ENCODE measurements at regions not wholly inside any gene's neighbourhood (a gene's known extent, or its start where the extent isn't known, plus 50 kb on each side); places are given as distances from the start of the nearest gene placed in this dataset.
"Not testable (repeated sequence)": the region's sequence is repeated elsewhere in the genome, so short reads cannot be mapped to it uniquely, and the experiment has no call there.

DNA sequence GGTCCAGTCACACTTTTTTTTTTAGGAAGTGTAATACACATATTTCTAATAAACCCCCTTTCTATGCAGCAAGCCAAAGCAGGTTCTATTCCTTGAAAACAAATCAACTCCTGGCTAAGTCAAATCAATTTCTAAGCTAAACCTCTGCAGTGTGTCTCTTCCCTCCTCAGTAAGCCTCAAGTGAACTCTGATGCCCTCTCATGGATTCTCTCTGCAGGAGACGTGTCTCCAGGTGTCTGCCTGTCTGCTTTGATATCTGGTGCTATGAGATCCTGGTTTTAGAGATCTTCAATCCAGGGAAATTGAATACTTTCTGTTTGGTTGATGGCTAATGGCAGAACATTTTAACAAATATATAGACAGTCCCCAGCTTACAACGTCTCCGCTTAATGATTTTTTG lies 791.7 kb downstream of the AACS start:
- H3K4me1 ChIP-seq (ENCODE audit: control insufficient read depth, insufficient read depth, low read length): no peaks in the 10 kb centered on the region
- no peaks in the 10 kb centered on the region for H3K27me3 ChIP-seq (ENCODE audit: control insufficient read depth, insufficient read depth, low read length)
- no peaks in the 10 kb centered on the region for H3K36me3 ChIP-seq (ENCODE audit: control insufficient read depth, insufficient read depth, low read length)
- no peak overlapping the region for H3K4me3 ChIP-seq (ENCODE audit: low read length)
- no peak overlapping the region for H3K9ac ChIP-seq (ENCODE audit: low read length)
- H3K27ac ChIP-seq (ENCODE audit: low read depth, low read length): no peak overlapping the region

- Histone ChIP-seq H3K4me3 (ENCODE audit: low read length) (no peak overlapping the region), H3K27ac (ENCODE audit: low read depth, low read length) (no peak overlapping the region), H3K9ac (ENCODE audit: low read length) (no peak overlapping the region), H3K27me3 (ENCODE audit: control insufficient read depth, insufficient read depth, low read length) (no peaks in the 10 kb centered on the region), H3K4me1 (ENCODE audit: control insufficient read depth, insufficient read depth, low read length) (no peaks in the 10 kb centered on the region), H3K36me3 (ENCODE audit: control insufficient read depth, insufficient read depth, low read length) (no peaks in the 10 kb centered on the region)
Observed at GRCh38 chr12:125860672-125861288, 795.5 kb downstream of the AACS start.

DNA sequence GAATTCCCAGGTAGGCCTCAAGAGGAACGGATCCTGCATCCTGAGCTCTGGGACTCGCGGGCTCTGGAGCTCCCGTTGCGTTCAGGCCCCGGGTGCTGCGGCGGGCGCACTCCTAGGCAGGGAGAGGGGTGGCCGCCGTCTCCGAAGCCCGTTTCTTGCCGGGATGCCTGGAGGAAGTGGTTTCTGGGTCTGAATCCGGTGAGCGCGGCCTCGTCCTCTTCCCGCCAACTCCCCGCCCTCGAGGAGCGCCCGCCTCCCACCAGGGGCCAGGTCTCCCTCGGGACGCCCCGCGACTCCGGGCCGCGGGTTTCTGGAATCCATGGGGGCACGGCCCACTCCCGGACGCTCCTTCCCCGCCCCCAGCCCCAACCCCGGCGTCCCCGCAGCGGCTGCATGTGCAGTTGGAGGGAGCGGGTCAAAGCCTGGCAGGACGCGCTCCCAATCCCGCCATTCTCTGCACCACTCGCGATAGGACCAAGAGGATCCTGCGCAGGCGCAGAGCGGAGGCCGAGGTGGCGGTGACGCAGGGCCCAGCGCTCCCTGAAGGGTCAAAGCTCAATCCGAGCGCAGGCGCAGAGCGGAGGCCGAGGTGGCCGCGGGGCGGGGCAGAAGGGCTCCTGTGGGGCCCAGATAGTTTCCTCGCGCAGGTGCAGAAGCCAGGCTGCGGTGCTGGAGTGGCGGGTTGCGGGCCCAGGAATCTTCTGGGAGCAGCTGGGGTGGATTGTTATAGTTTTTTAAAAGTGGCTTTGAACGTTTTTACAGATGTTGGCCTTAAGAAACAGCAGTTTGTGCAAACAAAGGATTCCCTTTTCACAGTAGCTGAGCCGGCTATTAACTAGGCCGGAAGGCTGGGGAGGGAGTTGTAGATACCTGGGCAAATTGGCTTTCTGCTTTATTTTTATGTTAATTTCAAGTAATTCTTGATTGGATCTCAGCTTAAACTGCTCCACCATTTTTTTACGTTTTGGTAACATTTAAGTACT lies 796.4 kb downstream of the AACS start:
- no peak overlapping the region for H3K9ac ChIP-seq (ENCODE audit: low read length)
- no peaks in the 10 kb centered on the region for H3K36me3 ChIP-seq (ENCODE audit: control insufficient read depth, insufficient read depth, low read length)
- no peak overlapping the region for H3K27ac ChIP-seq (ENCODE audit: low read depth, low read length)
- H3K4me3 ChIP-seq (ENCODE audit: low read length): no peak overlapping the region
- no peaks in the 10 kb centered on the region for H3K27me3 ChIP-seq (ENCODE audit: control insufficient read depth, insufficient read depth, low read length)
- H3K4me1 ChIP-seq (ENCODE audit: control insufficient read depth, insufficient read depth, low read length): no peaks in the 10 kb centered on the region

GRCh38 chr12:125865236-125865635 lies 800.0 kb downstream of the AACS start:
- not testable (repeated sequence) for H3K4me3 ChIP-seq (ENCODE audit: low read length); H3K36me3 ChIP-seq (ENCODE audit: control insufficient read depth, insufficient read depth, low read length); H3K9ac ChIP-seq (ENCODE audit: low read length); H3K27me3 ChIP-seq (ENCODE audit: control insufficient read depth, insufficient read depth, low read length); H3K27ac ChIP-seq (ENCODE audit: low read depth, low read length); H3K4me1 ChIP-seq (ENCODE audit: control insufficient read depth, insufficient read depth, low read length)

- no peaks in the 10 kb centered on the region for H3K36me3 ChIP-seq (ENCODE audit: control insufficient read depth, insufficient read depth, low read length)
- H3K27ac ChIP-seq (ENCODE audit: low read depth, low read length): no peak overlapping the region
- H3K27me3 ChIP-seq (ENCODE audit: control insufficient read depth, insufficient read depth, low read length): peaks cover 2% of the 10 kb centered on the region
- no peak overlapping the region for H3K9ac ChIP-seq (ENCODE audit: low read length)
- H3K4me1 ChIP-seq (ENCODE audit: control insufficient read depth, insufficient read depth, low read length): no peaks in the 10 kb centered on the region
- no peak overlapping the region for H3K4me3 ChIP-seq (ENCODE audit: low read length)
Observed at GRCh38 chr12:125871811-125872594, 806.8 kb downstream of the AACS start.

DNA sequence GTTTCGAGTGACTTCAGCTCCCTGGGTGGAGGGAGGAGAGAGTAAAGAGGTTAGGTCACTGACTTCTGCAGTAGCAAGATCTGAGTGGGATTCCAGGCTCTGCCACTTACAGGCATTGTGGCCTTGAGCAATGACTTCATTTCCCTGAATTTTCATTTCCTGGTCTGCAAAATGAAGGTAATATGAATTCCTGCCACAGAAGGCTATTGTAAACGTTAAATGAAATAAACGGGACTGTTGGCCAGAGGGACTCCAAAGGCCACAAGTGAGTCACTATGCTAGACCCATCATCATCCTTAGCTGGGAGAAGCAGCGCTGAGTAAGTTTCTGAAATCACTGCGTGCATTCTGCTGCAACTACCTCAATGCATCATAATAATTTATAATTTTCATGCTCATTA lies 807.8 kb downstream of the AACS start:
- Histone ChIP-seq H3K9ac (ENCODE audit: low read length) (no peak overlapping the region), H3K4me3 (ENCODE audit: low read length) (no peak overlapping the region), H3K27ac (ENCODE audit: low read depth, low read length) (no peak overlapping the region), H3K36me3 (ENCODE audit: control insufficient read depth, insufficient read depth, low read length) (no peaks in the 10 kb centered on the region), H3K27me3 (ENCODE audit: control insufficient read depth, insufficient read depth, low read length) (peaks cover 2% of the 10 kb centered on the region), H3K4me1 (ENCODE audit: control insufficient read depth, insufficient read depth, low read length) (no peaks in the 10 kb centered on the region)

DNA sequence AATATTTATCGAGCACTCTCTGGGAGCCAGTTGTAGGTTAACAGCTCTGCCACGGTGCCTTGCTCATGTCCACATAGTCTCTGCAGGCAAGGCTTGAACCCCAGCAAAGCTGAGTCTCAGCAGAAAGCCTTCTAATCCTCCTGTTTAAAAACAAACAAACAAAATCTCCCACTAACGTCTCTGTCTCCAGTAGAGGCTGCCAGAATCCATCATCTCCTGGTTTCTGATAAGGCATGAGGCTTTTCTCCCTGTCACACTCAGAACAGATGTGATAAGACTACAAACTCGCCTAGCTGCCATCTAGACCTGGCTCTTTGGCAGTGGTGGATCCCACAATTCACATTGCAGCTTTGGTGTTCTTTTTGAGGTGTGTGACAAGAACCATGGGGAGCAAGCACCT lies 813.2 kb downstream of the AACS start:
- H3K36me3 ChIP-seq (ENCODE audit: control insufficient read depth, insufficient read depth, low read length): no peaks in the 10 kb centered on the region
- no peaks in the 10 kb centered on the region for H3K4me1 ChIP-seq (ENCODE audit: control insufficient read depth, insufficient read depth, low read length)
- H3K27ac ChIP-seq (ENCODE audit: low read depth, low read length): no peak overlapping the region
- no peak overlapping the region for H3K4me3 ChIP-seq (ENCODE audit: low read length)
- H3K27me3 ChIP-seq (ENCODE audit: control insufficient read depth, insufficient read depth, low read length): peaks cover 2% of the 10 kb centered on the region
- no peak overlapping the region for H3K9ac ChIP-seq (ENCODE audit: low read length)

- Histone ChIP-seq H3K36me3 (ENCODE audit: control insufficient read depth, insufficient read depth, low read length) (no peaks in the 10 kb centered on the region), H3K4me1 (ENCODE audit: control insufficient read depth, insufficient read depth, low read length) (no peaks in the 10 kb centered on the region), H3K9ac (ENCODE audit: low read length) (no peak overlapping the region), H3K27ac (ENCODE audit: low read depth, low read length) (no peak overlapping the region), H3K27me3 (ENCODE audit: control insufficient read depth, insufficient read depth, low read length) (no peaks in the 10 kb centered on the region), H3K4me3 (ENCODE audit: low read length) (no peak overlapping the region)
Observed at GRCh38 chr12:125882141-125882540, 816.9 kb downstream of the AACS start.

GRCh38 chr12:125888921-125889320 lies 823.7 kb downstream of the AACS start:
- H3K27me3 ChIP-seq (ENCODE audit: control insufficient read depth, insufficient read depth, low read length): no peaks in the 10 kb centered on the region
- H3K9ac ChIP-seq (ENCODE audit: low read length): no peak overlapping the region

GRCh38 chr12:125889742-125890141 lies 824.5 kb downstream of the AACS start:
- no peaks in the 10 kb centered on the region for H3K27me3 ChIP-seq (ENCODE audit: control insufficient read depth, insufficient read depth, low read length)
- H3K4me3 ChIP-seq (ENCODE audit: low read length): no peak overlapping the region
- H3K4me1 ChIP-seq (ENCODE audit: control insufficient read depth, insufficient read depth, low read length): peaks cover 12% of the 10 kb centered on the region
- peak overlapping the region; percentile 27 for H3K27ac ChIP-seq (ENCODE audit: low read depth, low read length)
- no peaks in the 10 kb centered on the region for H3K36me3 ChIP-seq (ENCODE audit: control insufficient read depth, insufficient read depth, low read length)
- no peak overlapping the region for H3K9ac ChIP-seq (ENCODE audit: low read length)

More at GRCh38 chr12:125888921-125889320, 823.7 kb downstream of the AACS start:
- no peaks in the 10 kb centered on the region for H3K36me3 ChIP-seq (ENCODE audit: control insufficient read depth, insufficient read depth, low read length)
- H3K4me3 ChIP-seq (ENCODE audit: low read length): no peak overlapping the region
- H3K4me1 ChIP-seq (ENCODE audit: control insufficient read depth, insufficient read depth, low read length): peaks cover 12% of the 10 kb centered on the region
- no peak overlapping the region for H3K27ac ChIP-seq (ENCODE audit: low read depth, low read length)

GRCh38 chr12:125890366-125890905 lies 825.2 kb downstream of the AACS start:
- Histone ChIP-seq H3K36me3 (ENCODE audit: control insufficient read depth, insufficient read depth, low read length) (no peaks in the 10 kb centered on the region), H3K27ac (ENCODE audit: low read depth, low read length) (peak overlapping the region; percentile 28), H3K9ac (ENCODE audit: low read length) (no peak overlapping the region), H3K27me3 (ENCODE audit: control insufficient read depth, insufficient read depth, low read length) (no peaks in the 10 kb centered on the region), H3K4me3 (ENCODE audit: low read length) (no peak overlapping the region), H3K4me1 (ENCODE audit: control insufficient read depth, insufficient read depth, low read length) (peaks cover 12% of the 10 kb centered on the region)

DNA sequence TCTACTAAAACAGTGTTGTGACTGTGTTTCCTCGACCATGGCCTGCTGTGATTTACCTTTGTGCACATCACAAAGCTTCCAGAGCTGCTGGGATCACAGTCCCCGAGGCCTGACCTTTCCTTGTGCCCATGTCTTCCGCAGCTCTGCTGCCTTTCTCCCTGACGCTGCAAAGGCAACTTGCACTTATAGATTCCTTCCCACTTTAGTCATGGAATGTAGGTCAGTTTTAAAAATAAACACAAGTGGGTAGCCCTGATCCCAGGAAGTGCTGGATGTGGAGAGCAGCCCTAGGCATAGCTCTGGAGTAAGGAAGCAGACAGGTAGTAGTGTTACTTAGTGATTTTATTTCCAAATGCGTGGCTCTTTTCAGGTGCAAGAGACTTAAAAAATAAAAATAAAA lies 825.7 kb downstream of the AACS start:
- no peak overlapping the region for H3K4me3 ChIP-seq (ENCODE audit: low read length)
- peak overlapping the region; percentile 28 for H3K27ac ChIP-seq (ENCODE audit: low read depth, low read length)
- no peak overlapping the region for H3K9ac ChIP-seq (ENCODE audit: low read length)

More for the DNA sequence above, 825.7 kb downstream of the AACS start:
- Histone ChIP-seq H3K27me3 (ENCODE audit: control insufficient read depth, insufficient read depth, low read length) (no peaks in the 10 kb centered on the region), H3K36me3 (ENCODE audit: control insufficient read depth, insufficient read depth, low read length) (no peaks in the 10 kb centered on the region), H3K4me1 (ENCODE audit: control insufficient read depth, insufficient read depth, low read length) (peaks cover 12% of the 10 kb centered on the region)

Data from rectal smooth muscle tissue (tissue), 1 donor.